Spleen (tissue), 11 donors: ENCODE measurements at regions not wholly inside any gene's neighbourhood (a gene's known extent, or its start where the extent isn't known, plus 50 kb on each side); places are given as distances from the start of the nearest gene placed in this dataset.

ENCODE experiments used
- DNase-seq: peaks from one replicate; pipeline ENCODE4 v3.0.0-alpha.2; 2020
- H3K27ac ChIP-seq, 8 donors: fragments of 200-600 bp; sonication (generic) in 7 of 8; 1 replicate in 4 of 8; 2 replicates in 4 of 8; pipeline versions ENCODE4 v1.5.0 to v1.8.0; 2016 to 2021; ENCODE audit warnings: inconsistent platforms in 4 of 8, mild to moderate bottlenecking in 4 of 8, moderate library complexity in 1 of 8
- H3K27me3 ChIP-seq, 7 donors: fragments of 200-600 bp; sonication (generic) in 6 of 7; replicated peaks in 1 of 7; 1 replicate in 4 of 7; 2 replicates in 3 of 7; pipeline versions ENCODE4 v1.5.0 to v1.8.0; 2016 to 2021; ENCODE audit warnings: inconsistent platforms in 3 of 7, mild to moderate bottlenecking in 1 of 7
- H3K36me3 ChIP-seq, 6 donors: fragments of 200-600 bp; sonication (generic) in 5 of 6; 1 replicate in 4 of 6; 2 replicates in 2 of 6; pipeline versions ENCODE4 v1.5.0 to v1.8.0; 2016 to 2021; ENCODE audit warnings: inconsistent platforms in 2 of 6
- H3K4me1 ChIP-seq, 6 donors: fragments of 200-600 bp; sonication (generic) in 5 of 6; 1 replicate in 3 of 6; 2 replicates in 3 of 6; pipeline versions ENCODE4 v1.5.0 to v1.8.0; 2016 to 2021; ENCODE audit warnings: inconsistent platforms in 3 of 6
- H3K4me3 ChIP-seq, 8 donors: fragments of 200-600 bp; sonication (generic) in 7 of 8; 1 replicate in 4 of 8; 2 replicates in 4 of 8; pipeline versions ENCODE4 v1.5.0 to v1.8.0; 2016 to 2021; ENCODE audit warnings: inconsistent platforms in 4 of 8, mild to moderate bottlenecking in 4 of 8, moderate library complexity in 2 of 8
- H3K9me3 ChIP-seq, 8 donors: fragments of 200-600 bp; sonication (generic) in 7 of 8; 1 replicate in 4 of 8; 2 replicates in 4 of 8; pipeline versions ENCODE4 v1.5.0 to v1.8.0; 2016 to 2021; ENCODE audit warnings: inconsistent platforms in 4 of 8
- POLR2A ChIP-seq, 3 donors: fragments of 450-650 bp; IDR thresholded peaks; one replicate each; pipeline ENCODE4 v1.5.1; 2017; ENCODE audit warnings: antibody characterized with exemption in 3 of 3, mild to moderate bottlenecking in 1 of 3
- POLR2AphosphoS5 ChIP-seq, 3 donors: sonication (generic); formaldehyde crosslinking; IDR thresholded peaks; one replicate each; pipeline ENCODE4 v1.5.1; 2017; ENCODE audit warnings: antibody characterized with exemption in 3 of 3
- WGBS, 5 donors: extraction: QIAGEN DNeasy Blood & Tissue Kit in 3 of 5; methylation state at CpG; one replicate each; pipeline versions ENCODE4 v1.1.5 to v1.1.7; 2013 to 2018; 5-methylcytosine and 5-hydroxymethylcytosine counted together
- intact Hi-C: fragments of 100-400 bp; cut with DNase I; formaldehyde crosslinking; loops from one replicate; pipeline ENCODE4 v1.15.0; 2023; ENCODE audit warnings: low total_unique reads
- TF ChIP-seq, protein P1 (sequence below), 11 experiments: fragments of 200-600 bp in 7 of 11; fragments of 450-650 bp in 4 of 11; sonication (generic) in 4 of 11; IDR thresholded peaks in 8 of 11; conservative IDR thresholded peaks in 3 of 11; 1 replicate in 7 of 11; 2 replicates in 4 of 11; pipeline versions ENCODE4 v1.4.0 to v1.8.0; 2016 to 2021; ENCODE audit warnings: antibody characterized with exemption in 11 of 11, inconsistent platforms in 4 of 11, mild to moderate bottlenecking in 1 of 11
- donor health status: healthy with polysubstance abuse.
- donor health status: DM: no; HTN: no; CAD: no; lungs with moderate emphysema.
- donor health status: DM: no; HTN: no; CAD: no.
- donor health status: Bipolar disorder and iron deficiency.
- donor health status: healthy.
- donor health status: DM: no; HTN: no; CAD: no.
- donor health status: DM: yes; HTN: yes; CAD: no.

DNA sequence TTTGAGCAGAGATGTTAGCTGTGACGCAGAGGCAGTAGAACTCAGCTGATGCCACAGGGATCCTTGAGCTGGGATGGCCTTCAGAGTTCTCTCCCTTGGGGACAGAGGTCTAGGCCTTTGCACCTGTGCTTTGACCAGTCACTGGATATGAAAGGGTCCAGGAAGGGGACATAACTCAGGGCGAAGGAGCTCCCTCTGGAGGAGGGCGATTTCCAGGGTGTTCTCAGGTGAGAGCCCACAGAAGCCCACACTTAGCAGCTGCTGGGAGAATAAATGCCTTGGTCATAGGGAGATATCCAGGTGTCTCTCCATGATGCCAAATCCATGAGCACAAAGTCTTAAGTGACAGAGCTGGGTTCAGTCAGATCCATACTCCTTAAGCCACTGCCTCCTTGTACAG is 369.2 kb downstream of the NYAP2 start:
- Histone ChIP-seq H3K36me3 (no peaks in the 10 kb centered on the region), H3K27me3 (no peaks in the 10 kb centered on the region), H3K4me1 (peaks cover 0 to 3% (median 0%) of the 10 kb centered on the region in 6 donors), H3K4me3 (no peak overlapping the region), H3K9me3 (no peaks in the 10 kb centered on the region), H3K27ac (no peak overlapping the region)
- intact Hi-C loops, result no loop called here
- DNase-seq, result no peak
- TF ChIP-seq, protein P1, sequence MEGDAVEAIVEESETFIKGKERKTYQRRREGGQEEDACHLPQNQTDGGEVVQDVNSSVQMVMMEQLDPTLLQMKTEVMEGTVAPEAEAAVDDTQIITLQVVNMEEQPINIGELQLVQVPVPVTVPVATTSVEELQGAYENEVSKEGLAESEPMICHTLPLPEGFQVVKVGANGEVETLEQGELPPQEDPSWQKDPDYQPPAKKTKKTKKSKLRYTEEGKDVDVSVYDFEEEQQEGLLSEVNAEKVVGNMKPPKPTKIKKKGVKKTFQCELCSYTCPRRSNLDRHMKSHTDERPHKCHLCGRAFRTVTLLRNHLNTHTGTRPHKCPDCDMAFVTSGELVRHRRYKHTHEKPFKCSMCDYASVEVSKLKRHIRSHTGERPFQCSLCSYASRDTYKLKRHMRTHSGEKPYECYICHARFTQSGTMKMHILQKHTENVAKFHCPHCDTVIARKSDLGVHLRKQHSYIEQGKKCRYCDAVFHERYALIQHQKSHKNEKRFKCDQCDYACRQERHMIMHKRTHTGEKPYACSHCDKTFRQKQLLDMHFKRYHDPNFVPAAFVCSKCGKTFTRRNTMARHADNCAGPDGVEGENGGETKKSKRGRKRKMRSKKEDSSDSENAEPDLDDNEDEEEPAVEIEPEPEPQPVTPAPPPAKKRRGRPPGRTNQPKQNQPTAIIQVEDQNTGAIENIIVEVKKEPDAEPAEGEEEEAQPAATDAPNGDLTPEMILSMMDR (IDR thresholded peaks at IDR 0.05 in 8 of 11, conservative IDR thresholded peaks at IDR 0.05 in 3 of 11), result no peak
- TF ChIP-seq POLR2AphosphoS5 (IDR thresholded peaks at IDR 0.05) (no peak), POLR2A (IDR thresholded peaks at IDR 0.05) (no peak)
- 78 to 93% (median 88%) methylated on average over 3 of the region's 3 CpGs for WGBS, 5 donors

DNA sequence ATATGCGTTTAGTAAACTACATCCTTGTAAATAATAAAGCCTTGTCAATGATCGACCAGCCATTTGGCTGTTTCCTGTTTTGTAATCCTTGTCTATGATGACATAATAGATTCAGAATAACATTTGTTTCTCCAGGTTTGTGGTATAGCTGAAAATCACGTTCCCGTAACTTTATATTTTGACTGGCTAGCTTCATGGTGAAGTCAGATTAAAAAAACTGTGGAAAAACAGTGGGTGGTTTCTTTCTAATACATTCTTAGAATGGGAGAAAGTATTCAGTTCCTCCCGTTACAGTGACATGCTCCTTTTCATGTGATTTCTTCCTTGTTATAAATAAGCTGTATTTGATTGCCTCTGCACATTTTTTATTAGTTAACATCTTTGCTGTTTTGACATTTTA is 366.9 kb downstream of the NYAP2 start:
- DNase-seq, result no peak
- Histone ChIP-seq H3K4me1 (no peaks in the 10 kb centered on the region), H3K27ac (no peak overlapping the region)

DNA sequence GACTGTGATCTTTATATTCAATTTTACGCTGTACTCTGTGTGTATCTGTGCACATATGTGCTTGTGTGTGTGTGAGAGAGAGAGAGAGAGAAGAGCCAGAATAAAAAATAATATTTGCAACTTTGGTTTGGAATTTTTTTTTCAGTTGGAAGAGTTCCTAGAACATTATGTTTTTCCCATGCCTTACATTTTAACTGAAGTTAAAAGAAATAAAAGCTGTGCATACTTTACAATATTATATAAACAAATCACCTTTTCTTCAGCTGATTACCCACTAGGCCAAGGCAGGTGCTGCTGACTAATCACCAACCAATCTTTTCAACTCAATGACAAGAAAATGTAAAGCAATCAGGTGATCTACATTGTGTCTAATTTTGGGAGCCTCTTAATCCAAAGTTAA is 366.3 kb downstream of the NYAP2 start:
- Histone ChIP-seq H3K36me3 (no peaks in the 10 kb centered on the region), H3K27me3 (no peaks in the 10 kb centered on the region), H3K4me3 (no peak overlapping the region), H3K27ac (no peak overlapping the region), H3K4me1 (no peaks in the 10 kb centered on the region), H3K9me3 (no peaks in the 10 kb centered on the region)
- TF ChIP-seq POLR2AphosphoS5 (IDR thresholded peaks at IDR 0.05), result no peak
- no peak for TF ChIP-seq POLR2A (IDR thresholded peaks at IDR 0.05)
- TF ChIP-seq, protein P1 (IDR thresholded peaks at IDR 0.05 in 8 of 11, conservative IDR thresholded peaks at IDR 0.05 in 3 of 11), result no peak
- intact Hi-C loops, result no loop called here
- 83 to 92% (median 88%) methylated on average over 1 of the region's 1 CpG for WGBS, 5 donors
- DNase-seq, result no peak

More for the DNA sequence above, 366.9 kb downstream of the NYAP2 start:
- intact Hi-C loops, result no loop called here
- TF ChIP-seq, protein P1 (IDR thresholded peaks at IDR 0.05 in 8 of 11, conservative IDR thresholded peaks at IDR 0.05 in 3 of 11), result no peak
- Histone ChIP-seq H3K36me3 (no peaks in the 10 kb centered on the region), H3K4me3 (no peak overlapping the region), H3K9me3 (no peaks in the 10 kb centered on the region), H3K27me3 (no peaks in the 10 kb centered on the region)
- 62 to 69% (median 64%) methylated on average over 5 of the region's 5 CpGs for WGBS, 5 donors

DNA sequence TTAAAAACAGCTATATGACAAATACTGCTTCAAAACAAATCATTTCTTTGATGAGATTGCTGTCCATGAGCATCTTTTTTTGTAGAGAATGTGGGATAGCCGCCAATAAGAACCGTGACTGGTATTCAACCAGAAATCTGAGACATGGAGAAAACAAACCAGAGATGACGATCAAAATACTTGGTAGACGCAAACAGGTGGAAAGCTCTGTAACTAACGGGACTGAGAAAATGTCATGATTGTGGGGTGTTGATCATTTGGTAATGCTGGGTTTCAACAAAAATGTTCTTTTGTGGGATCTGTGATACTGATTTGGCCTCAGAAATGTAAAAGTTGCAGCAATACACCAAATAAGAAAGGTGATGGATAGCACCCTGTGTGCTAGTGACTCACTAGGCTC is 364.8 kb downstream of the NYAP2 start:
- no peaks in the 10 kb centered on the region for H3K4me1 ChIP-seq
- no peak overlapping the region for H3K27ac ChIP-seq
- H3K36me3 ChIP-seq, result no peaks in the 10 kb centered on the region
- TF ChIP-seq POLR2A (IDR thresholded peaks at IDR 0.05), result no peak
- TF ChIP-seq POLR2AphosphoS5 (IDR thresholded peaks at IDR 0.05), result no peak
- TF ChIP-seq, protein P1 (IDR thresholded peaks at IDR 0.05 in 8 of 11, conservative IDR thresholded peaks at IDR 0.05 in 3 of 11), result no peak
- DNase-seq, result no peak
- WGBS, 5 donors, result 87 to 95% (median 92%) methylated on average over 5 of the region's 5 CpGs
- no peak overlapping the region for H3K4me3 ChIP-seq
- intact Hi-C loops, result no loop called here
- H3K27me3 ChIP-seq, result no peaks in the 10 kb centered on the region
- H3K9me3 ChIP-seq, result no peaks in the 10 kb centered on the region
